ENCODE measurements at regions not wholly inside any gene's neighbourhood (a gene's known extent, or its start where the extent isn't known, plus 50 kb on each side); places are given as distances from the start of the nearest gene placed in this dataset.
"Not testable (repeated sequence)": the region's sequence is repeated elsewhere in the genome, so short reads cannot be mapped to it uniquely, and the experiment has no call there.

DNA sequence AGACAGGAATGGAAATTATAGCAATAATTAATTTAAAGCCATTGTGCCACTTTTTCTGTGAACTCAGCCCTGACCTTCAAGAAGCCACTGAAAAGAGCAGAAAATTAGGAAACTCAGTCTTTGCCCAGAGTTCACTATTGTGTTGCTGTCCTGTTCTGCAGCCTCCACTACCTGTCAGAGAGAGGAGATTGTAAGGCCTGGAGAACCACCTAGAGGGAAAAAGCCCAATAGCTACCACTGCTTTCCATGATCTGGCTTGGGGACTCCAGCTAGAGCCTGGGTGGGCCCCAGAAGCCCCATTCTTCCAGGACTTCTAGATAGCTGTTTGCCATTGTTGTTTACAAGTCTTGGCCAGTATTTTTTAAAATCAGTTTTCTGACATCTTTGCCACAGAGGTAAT lies 176.1 kb upstream of the KLF7 start:
- no peaks in the 10 kb centered on the region for H4K20me1 ChIP-seq (ENCODE audit: insufficient read depth, low read length, poor library complexity, severe bottlenecking)
- no peaks in the 10 kb centered on the region for H3K4me1 ChIP-seq (ENCODE audit: insufficient read depth, low read length, poor library complexity, severe bottlenecking)
- no peaks in the 10 kb centered on the region for H3K9me2 ChIP-seq (replicated peaks; ENCODE audit: low read depth, low read length)
- no peaks in the 10 kb centered on the region for H3K79me2 ChIP-seq (ENCODE audit: insufficient read depth, low read length)
- H3K9me3 ChIP-seq (ENCODE audit: insufficient read depth, low read depth, low read length), result no peaks in the 10 kb centered on the region
- H2AFZ ChIP-seq (ENCODE audit: low read length), result no peak overlapping the region
- H3K36me3 ChIP-seq (ENCODE audit: insufficient read depth, low read length), result no peaks in the 10 kb centered on the region
- H3K9ac ChIP-seq (ENCODE audit: low read depth, low read length, poor library complexity, severe bottlenecking), result no peak overlapping the region
- no peak overlapping the region for H3K4me3 ChIP-seq (ENCODE audit: low read length, poor library complexity, severe bottlenecking)
- TF ChIP-seq, protein P1, sequence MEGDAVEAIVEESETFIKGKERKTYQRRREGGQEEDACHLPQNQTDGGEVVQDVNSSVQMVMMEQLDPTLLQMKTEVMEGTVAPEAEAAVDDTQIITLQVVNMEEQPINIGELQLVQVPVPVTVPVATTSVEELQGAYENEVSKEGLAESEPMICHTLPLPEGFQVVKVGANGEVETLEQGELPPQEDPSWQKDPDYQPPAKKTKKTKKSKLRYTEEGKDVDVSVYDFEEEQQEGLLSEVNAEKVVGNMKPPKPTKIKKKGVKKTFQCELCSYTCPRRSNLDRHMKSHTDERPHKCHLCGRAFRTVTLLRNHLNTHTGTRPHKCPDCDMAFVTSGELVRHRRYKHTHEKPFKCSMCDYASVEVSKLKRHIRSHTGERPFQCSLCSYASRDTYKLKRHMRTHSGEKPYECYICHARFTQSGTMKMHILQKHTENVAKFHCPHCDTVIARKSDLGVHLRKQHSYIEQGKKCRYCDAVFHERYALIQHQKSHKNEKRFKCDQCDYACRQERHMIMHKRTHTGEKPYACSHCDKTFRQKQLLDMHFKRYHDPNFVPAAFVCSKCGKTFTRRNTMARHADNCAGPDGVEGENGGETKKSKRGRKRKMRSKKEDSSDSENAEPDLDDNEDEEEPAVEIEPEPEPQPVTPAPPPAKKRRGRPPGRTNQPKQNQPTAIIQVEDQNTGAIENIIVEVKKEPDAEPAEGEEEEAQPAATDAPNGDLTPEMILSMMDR (conservative IDR thresholded peaks at IDR 0.05; ENCODE audit: low read length), result peak; percentile 19; the same call in 1 of the 2 replicates
- no peak for TF ChIP-seq EZH2phosphoT487 (IDR thresholded peaks at IDR 0.05; ENCODE audit: borderline replicate concordance)
- H3K4me2 ChIP-seq (ENCODE audit: low read depth, low read length, poor library complexity, severe bottlenecking), result no peak overlapping the region
- no peaks in the 10 kb centered on the region for H3F3A ChIP-seq (ENCODE audit: low read depth)
- H3K27me3 ChIP-seq (ENCODE audit: insufficient read depth, low read length, poor library complexity, severe bottlenecking), result no peaks in the 10 kb centered on the region

DNA sequence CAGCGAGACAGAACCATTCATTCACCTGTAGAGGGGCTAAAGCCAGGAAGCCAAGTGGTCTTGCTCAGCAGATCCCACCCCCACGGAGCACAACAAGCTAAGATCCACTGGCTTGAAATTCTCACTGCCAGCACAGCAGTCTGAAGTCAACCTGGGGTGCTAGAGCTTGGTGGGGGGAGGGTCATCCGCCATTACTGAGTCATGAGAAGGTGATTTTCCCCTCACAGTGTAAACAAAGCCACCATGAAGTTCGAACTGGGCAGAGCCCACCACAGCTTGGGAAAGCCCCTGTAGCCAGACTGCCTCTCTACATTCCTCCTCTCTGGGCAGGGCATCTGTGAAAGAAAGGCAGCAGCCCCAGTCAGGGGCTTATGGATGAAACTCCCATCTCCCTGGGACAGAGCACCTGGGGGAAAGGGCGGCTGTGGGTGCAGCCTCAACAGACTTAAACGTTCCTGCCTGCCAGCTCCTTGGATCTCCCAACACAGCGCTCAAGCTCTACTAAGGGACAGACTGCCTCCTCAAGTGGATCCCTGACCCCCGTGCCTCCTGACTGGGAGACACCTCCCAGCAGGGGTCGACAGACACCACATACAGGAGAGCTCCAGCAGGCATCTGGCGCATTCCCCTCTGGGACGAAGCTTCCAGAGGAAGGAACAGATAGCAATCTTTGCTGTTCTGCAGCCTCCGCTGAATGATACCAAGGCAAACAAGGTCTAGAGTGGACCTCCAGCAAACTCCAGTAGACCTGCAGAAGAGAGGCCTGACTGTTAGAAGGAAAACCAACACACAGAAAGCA lies 179.0 kb upstream of the KLF7 start:
- not testable (repeated sequence) for H3K36me3 ChIP-seq (ENCODE audit: insufficient read depth, low read length); H4K20me1 ChIP-seq (ENCODE audit: insufficient read depth, low read length, poor library complexity, severe bottlenecking); H3K9me3 ChIP-seq (ENCODE audit: insufficient read depth, low read depth, low read length); H3K4me1 ChIP-seq (ENCODE audit: insufficient read depth, low read length, poor library complexity, severe bottlenecking); H3K4me2 ChIP-seq (ENCODE audit: low read depth, low read length, poor library complexity, severe bottlenecking); H3K79me2 ChIP-seq (ENCODE audit: insufficient read depth, low read length); H3K4me3 ChIP-seq (ENCODE audit: low read length, poor library complexity, severe bottlenecking); H3K9ac ChIP-seq (ENCODE audit: low read depth, low read length, poor library complexity, severe bottlenecking); H3K9me2 ChIP-seq (replicated peaks; ENCODE audit: low read depth, low read length); H2AFZ ChIP-seq (ENCODE audit: low read length); H3K27me3 ChIP-seq (ENCODE audit: insufficient read depth, low read length, poor library complexity, severe bottlenecking); H3F3A ChIP-seq (ENCODE audit: low read depth)

DNA sequence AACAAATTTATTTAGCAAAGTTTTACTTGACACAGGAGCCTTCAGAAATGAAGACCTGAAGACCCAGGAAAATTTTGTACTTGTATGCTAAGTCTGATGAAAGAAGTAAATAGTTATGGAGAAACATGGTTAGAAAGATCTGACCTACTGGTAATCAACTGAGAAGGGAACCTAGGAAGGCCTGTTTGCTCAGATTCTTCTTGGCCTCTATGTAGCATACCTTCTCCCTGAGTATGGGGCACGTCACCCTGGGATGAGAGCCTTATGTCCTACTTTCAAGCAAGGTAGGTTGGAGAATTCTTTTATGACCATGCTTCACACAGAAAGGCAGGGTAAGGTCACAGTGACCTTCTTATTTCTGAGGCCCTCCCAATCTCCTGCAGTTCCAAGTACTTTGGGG lies 178.6 kb upstream of the CREB1 start:
- H3K4me3 ChIP-seq (ENCODE audit: low read length, poor library complexity, severe bottlenecking), result no peak overlapping the region
- no peak overlapping the region; the same call in 1 of the 2 replicates for H2AFZ ChIP-seq (ENCODE audit: low read length)
- no peaks in the 10 kb centered on the region for H3K79me2 ChIP-seq (ENCODE audit: insufficient read depth, low read length)
- H4K20me1 ChIP-seq (ENCODE audit: insufficient read depth, low read length, poor library complexity, severe bottlenecking), result no peaks in the 10 kb centered on the region
- no peak overlapping the region for H3K9ac ChIP-seq (ENCODE audit: low read depth, low read length, poor library complexity, severe bottlenecking)
- no peaks in the 10 kb centered on the region for H3K9me3 ChIP-seq (ENCODE audit: insufficient read depth, low read depth, low read length)
- no peak overlapping the region for H3K4me2 ChIP-seq (ENCODE audit: low read depth, low read length, poor library complexity, severe bottlenecking)
- H3K4me1 ChIP-seq (ENCODE audit: insufficient read depth, low read length, poor library complexity, severe bottlenecking), result peaks cover 10% of the 10 kb centered on the region
- no peaks in the 10 kb centered on the region for H3K9me2 ChIP-seq (replicated peaks; ENCODE audit: low read depth, low read length)
- no peaks in the 10 kb centered on the region for H3F3A ChIP-seq (ENCODE audit: low read depth)
- H3K36me3 ChIP-seq (ENCODE audit: insufficient read depth, low read length), result no peaks in the 10 kb centered on the region
- TF ChIP-seq, protein P1 (conservative IDR thresholded peaks at IDR 0.05; ENCODE audit: low read length), result no peak
- TF ChIP-seq EZH2phosphoT487 (IDR thresholded peaks at IDR 0.05; ENCODE audit: borderline replicate concordance), result no peak
- no peaks in the 10 kb centered on the region for H3K27me3 ChIP-seq (ENCODE audit: insufficient read depth, low read length, poor library complexity, severe bottlenecking)

Data from Loucy (cell line).